Panc1 (cell line): ENCODE measurements at regions not wholly inside any gene's neighbourhood (a gene's known extent, or its start where the extent isn't known, plus 50 kb on each side); places are given as distances from the start of the nearest gene placed in this dataset.

Experiments used
- CTCF ChIP-seq: fragments of 450-650 bp; IDR thresholded peaks from 2 replicates; pipeline ENCODE4 v1.5.1; 2017; ENCODE audit warnings: mild to moderate bottlenecking
- POLR2AphosphoS5 ChIP-seq: IDR thresholded peaks from 2 replicates; pipeline ENCODE4 v1.6.1; 2012; ENCODE audit warnings: mild to moderate bottlenecking, low read depth, low read length, moderate library complexity
- REST ChIP-seq, 2 experiments: IDR thresholded peaks; 2 replicates each; pipeline ENCODE4 v1.6.1; 2011 to 2012; ENCODE audit warnings: low read depth in 2 of 2, control low read depth in 1 of 2, low read length in 1 of 2, mild to moderate bottlenecking in 1 of 2, moderate library complexity in 1 of 2; ENCODE audit not compliant: insufficient read depth in 1 of 2
- SIN3A ChIP-seq: IDR thresholded peaks from 2 replicates; pipeline ENCODE4 v1.6.1; 2012; ENCODE audit warnings: low read depth, mild to moderate bottlenecking, low read length, moderate library complexity, borderline replicate concordance; ENCODE audit not compliant: insufficient read depth
- TCF7L2 ChIP-seq: IDR thresholded peaks from 2 replicates; pipeline ENCODE4 v1.6.1; 2011; ENCODE audit warnings: mild to moderate bottlenecking, low read depth, low read length, inconsistent platforms

- TF ChIP-seq CTCF (no peak), SIN3A (no peak), POLR2AphosphoS5 (no peak), REST (IDR thresholded peaks at IDR 0.05; ENCODE audit: insufficient read depth in 1 of 2, low read depth in 2 of 2, low read length in 1 of 2) (no peak), TCF7L2 (no peak)
Measured at GRCh38 chr13:31442571-31442970, 242.8 kb downstream of the B3GLCT start.
